GM12875 (cell line): ENCODE measurements at regions not wholly inside any gene's neighbourhood (a gene's known extent, or its start where the extent isn't known, plus 50 kb on each side); places are given as distances from the start of the nearest gene placed in this dataset.

Experiments used
- H3K4me3 ChIP-seq: one replicate; pipeline ENCODE4 v1.5.1; 2011; ENCODE audit warnings: low read depth, low read length, control low read depth
- CTCF ChIP-seq: IDR thresholded peaks from 2 replicates; pipeline ENCODE4 v1.5.1; 2011; ENCODE audit warnings: low read depth, mild to moderate bottlenecking, control low read depth, inconsistent platforms, low read length, moderate library complexity, borderline replicate concordance; ENCODE audit not compliant: insufficient read depth

- TF ChIP-seq CTCF: no peak
- no peak overlapping the region for H3K4me3 ChIP-seq
Measured at GRCh38 chr2:150188177-150188576, 299.3 kb downstream of the RND3 start.

- no peak for TF ChIP-seq CTCF
- H3K4me3 ChIP-seq: no peak overlapping the region
Measured at GRCh38 chr2:150182566-150183235, 304.8 kb downstream of the RND3 start.

- H3K4me3 ChIP-seq: no peak overlapping the region
- no peak for TF ChIP-seq CTCF
Measured at GRCh38 chr2:150178591-150178990, 308.9 kb downstream of the RND3 start.

GRCh38 chr2:150174971-150175421 is 312.5 kb downstream of the RND3 start:
- no peak overlapping the region for H3K4me3 ChIP-seq
- no peak for TF ChIP-seq CTCF

GRCh38 chr2:150174056-150174805 is 313.2 kb downstream of the RND3 start:
- TF ChIP-seq CTCF: no peak
- H3K4me3 ChIP-seq: no peak overlapping the region

- H3K4me3 ChIP-seq: no peak overlapping the region
- TF ChIP-seq CTCF: no peak
Measured at GRCh38 chr2:150171065-150171548, 316.4 kb downstream of the RND3 start.

GRCh38 chr2:150169237-150169629 is 318.2 kb downstream of the RND3 start:
- TF ChIP-seq CTCF: no peak

More at GRCh38 chr2:150169237-150169629, 318.2 kb downstream of the RND3 start:
- no peak overlapping the region for H3K4me3 ChIP-seq
